Stimulated activated CD4-positive, alpha-beta T cell treated with anti-CD3 and anti-CD28 coated beads, Interleukin-1b, Interleukin-23, amount 100 ng/mL, for 1 hour (primary cell): ENCODE measurements at regions not wholly inside any gene's neighbourhood (a gene's known extent, or its start where the extent isn't known, plus 50 kb on each side); places are given as distances from the start of the nearest gene placed in this dataset.

Source experiments
- DNase-seq, 2 donors: peaks; one replicate each; pipeline ENCODE4 v3.0.0-alpha.2; 2020; ENCODE audit warnings: low read depth in 2 of 2

GRCh38 chr2:118325321-118325955 is 237.2 kb downstream of the INSIG2 start:
- DNase-seq, result no peak

- no peak for DNase-seq
These were observed 234.1 kb downstream of the INSIG2 start for GRCh38 chr2:118322406-118322805.

DNA sequence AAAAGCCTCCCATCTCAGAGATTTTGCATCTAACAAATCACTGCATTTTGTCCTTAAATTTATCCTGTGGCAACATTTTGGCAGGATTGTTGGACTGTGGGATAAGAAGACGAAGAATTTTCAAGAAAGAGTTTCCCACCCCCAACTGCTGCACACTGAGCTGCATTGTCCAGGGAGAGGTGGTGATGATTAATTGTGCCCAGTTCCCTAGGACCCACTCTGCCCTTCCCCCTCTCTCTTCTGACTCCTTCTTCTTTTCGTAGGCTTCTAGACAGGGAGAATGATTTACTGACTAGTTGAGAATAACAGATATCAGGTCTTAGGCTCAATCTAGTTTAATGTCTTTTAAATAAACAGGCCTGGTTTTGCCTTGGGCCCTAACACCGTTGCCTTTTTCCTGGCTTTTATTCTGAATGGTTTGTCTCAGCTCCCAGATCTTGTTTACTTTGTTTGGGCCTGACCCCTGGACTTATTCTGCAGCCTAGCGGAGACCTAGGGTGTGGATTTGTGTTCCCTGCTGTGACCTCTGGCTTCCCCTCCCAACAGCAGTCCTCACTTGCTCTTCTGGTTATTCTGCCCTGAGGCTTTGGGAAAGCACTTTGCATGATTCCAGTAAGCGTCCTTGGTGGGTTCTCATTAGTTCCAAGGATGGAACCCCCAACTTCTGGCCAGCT is 233.3 kb downstream of the INSIG2 start:
- no peak for DNase-seq

DNA sequence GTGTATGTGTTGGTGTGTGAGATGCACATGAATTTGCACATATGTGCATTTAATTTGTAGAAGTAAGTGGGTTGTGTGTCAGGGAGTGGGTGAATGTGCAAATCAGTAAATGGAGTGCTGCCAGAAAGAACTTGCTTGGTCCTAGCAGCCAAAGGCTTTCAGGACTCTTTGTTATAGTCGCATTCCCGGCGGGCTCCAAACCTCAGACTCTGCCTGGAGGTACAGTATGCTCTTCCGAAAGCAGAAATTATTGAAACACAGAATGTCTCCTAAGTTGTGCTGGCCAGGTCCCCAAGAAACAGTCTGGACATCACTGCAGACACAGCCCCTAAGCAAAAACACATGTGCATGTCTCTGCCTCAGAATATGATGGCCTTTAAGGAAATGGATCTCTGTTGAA is 232.4 kb downstream of the INSIG2 start:
- no peak for DNase-seq

GRCh38 chr2:118320196-118320595 is 231.9 kb downstream of the INSIG2 start:
- DNase-seq, result no peak

DNA sequence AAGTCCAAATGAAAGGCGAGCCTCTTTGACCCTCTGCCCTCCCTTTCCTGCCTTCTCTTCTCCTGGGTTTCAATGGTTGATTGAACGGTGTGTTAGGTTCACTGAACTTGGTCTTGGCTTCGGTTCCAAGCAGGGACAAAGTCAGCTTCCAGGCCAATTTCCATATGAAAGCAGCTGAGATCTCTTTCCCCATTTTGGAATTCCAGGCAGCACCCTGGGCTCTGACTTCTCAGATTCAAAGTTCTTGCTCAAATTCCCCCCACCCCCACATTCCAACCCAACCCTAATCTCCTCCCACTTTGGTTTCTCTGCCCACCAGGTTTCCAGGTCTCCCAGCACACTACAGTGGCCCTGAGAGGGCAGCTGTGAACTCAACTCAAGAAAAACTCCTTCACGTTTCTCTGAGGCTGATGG is 231.0 kb downstream of the INSIG2 start:
- no peak for DNase-seq

- DNase-seq, result no peak
These were observed 227.3 kb downstream of the INSIG2 start for GRCh38 chr2:118315606-118316005.

GRCh38 chr2:118312969-118313756 is 224.9 kb downstream of the INSIG2 start:
- no peak for DNase-seq

GRCh38 chr2:118310681-118311429 is 222.6 kb downstream of the INSIG2 start:
- DNase-seq, result no peak

DNA sequence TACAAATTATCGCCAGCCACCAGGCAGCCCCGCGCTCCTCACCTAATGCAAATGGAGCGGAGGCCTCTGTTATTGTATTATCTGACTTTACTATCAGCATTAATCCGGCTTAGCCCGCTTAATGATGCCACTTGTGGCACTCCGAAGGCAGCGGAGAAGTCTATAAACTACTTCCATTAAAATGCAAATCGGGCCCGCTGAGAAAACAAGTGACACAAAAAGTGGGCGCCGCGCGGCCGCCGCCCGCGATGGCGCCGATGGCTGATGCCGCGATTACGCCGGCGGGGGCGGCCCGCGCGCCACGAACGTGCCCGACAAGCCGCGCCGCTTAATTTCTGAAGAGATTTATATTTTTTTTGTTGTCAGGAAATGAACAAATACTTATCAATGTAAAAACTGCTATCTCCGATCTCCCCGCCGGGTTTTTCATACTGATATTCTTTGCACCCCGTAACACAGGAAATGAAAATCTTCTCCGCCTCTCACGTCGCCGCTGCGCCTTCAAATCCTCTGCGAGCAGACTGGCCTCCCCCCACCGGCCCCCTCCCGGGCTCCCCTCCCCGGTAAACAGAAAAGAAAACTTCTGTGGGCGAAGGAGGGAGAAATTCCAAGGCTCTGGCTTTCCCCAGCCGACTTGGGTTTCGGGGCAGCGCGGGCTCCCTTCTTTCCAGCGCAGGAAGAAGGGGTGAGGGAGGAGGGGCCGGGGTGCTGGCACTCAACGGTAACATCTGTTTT is 221.8 kb downstream of the INSIG2 start:
- peak in 1 of 2 donors; percentile 28 for DNase-seq

DNA sequence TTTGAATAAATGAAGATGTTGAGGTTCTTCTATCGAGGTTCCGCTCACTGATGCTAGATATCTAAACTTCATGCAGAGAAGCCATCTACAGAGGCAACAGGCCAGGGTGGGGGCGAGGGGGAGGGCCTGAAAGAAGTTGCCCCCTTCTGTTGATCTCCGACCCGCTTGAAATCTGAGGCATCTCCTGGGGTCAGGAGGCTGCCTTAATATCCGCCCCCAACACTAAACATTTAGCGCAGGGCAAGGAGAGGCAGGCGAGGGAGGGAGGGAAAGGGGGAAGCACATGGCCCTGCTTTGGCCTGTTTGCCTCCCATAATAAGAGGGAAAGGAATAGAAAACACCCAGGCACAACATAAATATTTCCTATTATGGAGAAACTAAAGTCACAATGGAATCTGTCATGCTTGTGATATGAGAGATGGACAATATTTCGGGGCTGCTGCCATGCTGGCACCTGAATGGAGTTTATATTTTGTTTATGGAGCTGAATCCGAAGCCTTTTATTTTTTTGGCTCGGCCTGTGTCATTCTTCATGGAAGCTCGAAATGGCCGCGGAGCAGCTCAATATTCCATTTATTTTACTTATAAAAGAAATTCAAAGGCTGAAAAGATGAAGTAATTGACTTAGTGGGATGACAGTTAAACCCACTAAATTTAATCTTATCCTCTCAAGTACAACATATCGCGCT is 221.1 kb downstream of the INSIG2 start:
- DNase-seq, result no peak

DNA sequence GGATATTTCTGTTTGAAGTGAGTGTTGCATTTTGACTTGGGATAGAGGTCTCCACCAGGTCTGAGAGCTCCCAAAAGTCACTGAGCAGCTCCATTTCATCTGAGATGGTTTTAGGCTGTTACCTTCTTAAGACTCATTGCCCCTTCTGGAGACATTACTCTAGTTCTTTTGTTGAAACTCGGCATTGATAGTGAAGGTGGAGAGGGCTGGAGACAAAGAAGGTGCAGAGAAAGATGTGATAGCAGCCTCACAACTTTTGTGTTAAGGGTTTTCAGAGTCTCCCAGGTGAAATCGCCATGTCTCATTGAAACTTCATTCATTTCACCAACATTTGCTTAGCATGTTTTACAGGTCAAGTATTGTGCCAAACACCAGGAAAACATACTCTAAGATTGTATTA is 219.6 kb downstream of the INSIG2 start:
- DNase-seq, result no peak

DNA sequence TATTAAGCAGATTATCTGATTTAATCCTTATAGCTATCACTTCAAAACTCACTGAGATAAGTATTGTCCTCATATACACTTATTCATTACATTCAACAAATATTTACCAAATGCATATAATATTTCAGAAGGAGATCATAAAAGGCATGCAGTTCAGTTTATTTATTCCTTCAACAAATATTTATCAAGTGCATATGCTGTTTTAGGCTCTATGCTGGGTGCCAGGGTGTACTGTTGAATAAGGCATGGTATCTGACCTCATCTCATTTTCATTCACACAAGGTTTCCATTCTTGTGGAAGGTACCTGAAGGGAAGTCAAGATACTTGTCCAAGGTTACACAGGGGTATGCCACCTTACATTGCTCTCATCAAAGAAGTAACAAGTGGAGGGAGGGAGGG is 213.0 kb downstream of the INSIG2 start:
- DNase-seq, result no peak

- no peak for DNase-seq
These were observed 212.6 kb downstream of the INSIG2 start for GRCh38 chr2:118300832-118301231.

- DNase-seq, result no peak
These were observed 208.4 kb downstream of the INSIG2 start for GRCh38 chr2:118296663-118297062.

DNA sequence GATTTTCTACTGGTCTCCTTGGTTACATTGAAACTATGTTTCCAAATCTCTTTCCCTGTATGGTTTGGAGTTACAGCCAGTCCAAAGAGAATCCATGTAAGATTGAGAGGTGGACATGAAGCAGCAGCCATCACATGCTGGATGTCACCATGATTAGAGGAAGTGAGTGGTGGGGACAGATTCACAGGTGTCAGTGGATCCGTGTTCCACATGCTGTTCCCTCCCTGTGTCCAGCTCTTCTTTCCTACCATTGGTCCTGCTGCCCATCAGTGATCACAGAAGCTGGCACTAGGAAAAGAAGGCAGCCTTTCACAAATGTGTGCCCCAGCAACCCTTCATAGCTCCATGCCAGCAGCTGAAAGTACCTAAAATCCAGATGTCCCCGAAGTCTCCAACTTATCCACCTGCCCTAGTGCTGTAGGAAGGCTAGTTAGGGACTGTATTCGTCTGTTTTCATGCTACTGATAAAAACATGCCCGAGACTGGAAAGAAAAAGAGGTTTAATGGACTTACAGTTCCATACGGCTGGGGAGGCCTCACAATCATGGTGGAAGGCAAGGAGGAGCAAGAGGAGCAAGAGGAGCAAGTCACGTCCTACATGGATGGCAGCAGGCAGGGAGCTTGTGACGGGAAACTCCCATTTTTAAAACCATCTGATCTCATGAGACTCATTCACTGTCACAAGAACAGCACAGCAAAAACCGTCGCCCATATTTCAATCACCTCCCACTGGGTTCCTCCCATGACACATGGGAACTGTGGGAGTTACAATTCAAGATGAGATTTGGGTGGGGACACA is 207.5 kb downstream of the INSIG2 start:
- no peak for DNase-seq

GRCh38 chr2:118294063-118294462 is 205.8 kb downstream of the INSIG2 start:
- no peak for DNase-seq

DNA sequence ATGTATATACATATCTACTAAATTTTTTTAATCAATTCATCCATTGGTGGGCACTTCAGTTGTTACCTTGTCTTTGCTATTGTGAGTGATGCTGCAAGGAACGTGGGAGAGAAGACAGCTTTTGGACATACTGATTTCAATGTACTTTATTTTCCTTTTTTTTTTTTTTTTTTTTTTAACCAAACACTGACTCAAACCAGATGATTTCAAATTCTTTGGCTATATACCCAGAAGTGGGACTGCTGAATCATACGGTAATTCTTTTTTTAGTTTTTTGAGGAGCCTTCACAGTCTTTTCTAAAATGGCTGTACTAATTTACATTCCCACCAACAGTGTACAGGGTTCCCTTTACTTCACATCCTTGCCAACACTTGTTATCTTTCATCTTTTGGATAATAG is 204.7 kb downstream of the INSIG2 start:
- DNase-seq, result no peak

GRCh38 chr2:118291251-118291880 is 203.1 kb downstream of the INSIG2 start:
- DNase-seq, result no peak
